PC-9 (cell line): ENCODE measurements at regions not wholly inside any gene's neighbourhood (a gene's known extent, or its start where the extent isn't known, plus 50 kb on each side); places are given as distances from the start of the nearest gene placed in this dataset.

Experiments used
- BruUV-seq: library from RNA; stranded (reverse); fragments of 400-500 nt; replicated peaks from 2 replicates; lab custom pipeline; 2021; lab: Mats Ljungman, UMichigan
- CTCF ChIA-PET: fragments of 300-600 bp; sonication (Branson Sonifier 250); formaldehyde crosslinking; loops from one replicate; lab custom pipeline; 2022; ENCODE audit warnings: antibody characterized with exemption; lab: Charles Lee
- POLR2A ChIA-PET: fragments of 300-600 bp; sonication (Branson Sonifier 250); formaldehyde crosslinking; loops from one replicate; lab custom pipeline; 2022; ENCODE audit warnings: antibody characterized with exemption; ENCODE audit not compliant: unreplicated experiment; lab: Charles Lee
- DNase-seq, 2 experiments: peaks; one replicate each; pipeline versions ENCODE4 v3.0.0 to v3.0.0-alpha.2; 2015 to 2022; ENCODE audit warnings: mixed read lengths in 1 of 2
- H2AFZ ChIP-seq: fragments of 200-600 bp; sonication (generic); 2 replicates; pipeline ENCODE4 v1.8.1; 2017; ENCODE audit warnings: antibody characterized with exemption
- H3F3A ChIP-seq: fragments of 200-600 bp; sonication (generic); 2 replicates; pipeline ENCODE4 v1.8.1; 2017; ENCODE audit warnings: antibody characterized with exemption, mild to moderate bottlenecking, low read depth; ENCODE audit not compliant: insufficient read depth
- H3K27ac ChIP-seq: fragments of 200-600 bp; sonication (generic); 2 replicates; pipeline ENCODE4 v1.6.1; 2016; ENCODE audit warnings: mixed run types
- H3K27me3 ChIP-seq: fragments of 200-600 bp; sonication (generic); 2 replicates; pipeline ENCODE4 v1.6.1; 2016; ENCODE audit warnings: low read depth, mixed run types; ENCODE audit not compliant: insufficient read depth
- H3K36me3 ChIP-seq: fragments of 200-600 bp; sonication (generic); 2 replicates; pipeline ENCODE4 v1.6.1; 2016; ENCODE audit warnings: low read depth, mixed run types
- H3K4me1 ChIP-seq: fragments of 200-600 bp; sonication (generic); replicated peaks from 2 replicates; pipeline ENCODE4 v1.6.1; 2016; ENCODE audit warnings: mixed run types; ENCODE audit not compliant: insufficient read depth
- H3K4me2 ChIP-seq: fragments of 200-600 bp; sonication (generic); 2 replicates; pipeline ENCODE4 v1.6.1; 2017; ENCODE audit warnings: mixed run types
- H3K4me3 ChIP-seq: fragments of 200-600 bp; sonication (generic); 2 replicates; pipeline ENCODE4 v1.6.1; 2016; ENCODE audit warnings: mixed run types
- H3K79me2 ChIP-seq: fragments of 200-600 bp; sonication (generic); 2 replicates; pipeline ENCODE4 v1.6.1; 2017; ENCODE audit warnings: low read depth, mixed run types
- H3K9me2 ChIP-seq: fragments of 200-600 bp; sonication (generic); 2 replicates; pipeline ENCODE4 v1.8.1; 2017; ENCODE audit warnings: mild to moderate bottlenecking; ENCODE audit not compliant: insufficient read depth
- H3K9me3 ChIP-seq: fragments of 200-600 bp; sonication (generic); 2 replicates; pipeline ENCODE4 v1.8.1; 2016; ENCODE audit warnings: low read depth; ENCODE audit not compliant: insufficient read depth
- H4K20me1 ChIP-seq: fragments of 200-600 bp; sonication (generic); 2 replicates; pipeline ENCODE4 v1.8.1; 2017; ENCODE audit not compliant: insufficient read depth
- EZH2 ChIP-seq: fragments of 200-600 bp; sonication (generic); IDR thresholded peaks from 2 replicates; pipeline ENCODE4 v1.8.0; 2017; ENCODE audit warnings: antibody characterized with exemption, low read depth
- intact Hi-C: fragments of 100-400 bp; cut with micrococcal nuclease; formaldehyde crosslinking; loops from one replicate; pipeline ENCODE4 v1.10.0; 2022; ENCODE audit not compliant: unreplicated experiment
- TF ChIP-seq, protein P1 (sequence below): fragments of 200-600 bp; sonication (generic); conservative IDR thresholded peaks from 2 replicates; pipeline ENCODE4 v1.6.1; 2017; ENCODE audit warnings: mixed run types, antibody characterized with exemption, mild to moderate bottlenecking, moderate library complexity

- no TSS peak for BruUV-seq
- Histone ChIP-seq H3K9me3 (peaks cover 7% of the 10 kb centered on the region; the same call in 1 of the 2 replicates), H3K27me3 (no peaks in the 10 kb centered on the region), H3K36me3 (no peaks in the 10 kb centered on the region), H3K27ac (peak overlapping the region; percentile 60), H2AFZ (no peak overlapping the region), H3K4me3 (no peak overlapping the region), H3F3A (peaks cover 5% of the 10 kb centered on the region; the same call in 1 of the 2 replicates), H3K4me2 (peak overlapping the region; percentile 31; the same call in 1 of the 2 replicates), H3K9me2 (no peaks in the 10 kb centered on the region), H3K4me1 (peaks cover 21% of the 10 kb centered on the region), H4K20me1 (no peaks in the 10 kb centered on the region), H3K79me2 (no peaks in the 10 kb centered on the region)
- CTCF ChIA-PET, result interaction anchor here (0.5 kb wide), 1 partner anchor 238 kb away, joined by 3 read pairs; no protein-coding TSS in a partner anchor
- TF ChIP-seq EZH2, result no peak
- TF ChIP-seq, protein P1, sequence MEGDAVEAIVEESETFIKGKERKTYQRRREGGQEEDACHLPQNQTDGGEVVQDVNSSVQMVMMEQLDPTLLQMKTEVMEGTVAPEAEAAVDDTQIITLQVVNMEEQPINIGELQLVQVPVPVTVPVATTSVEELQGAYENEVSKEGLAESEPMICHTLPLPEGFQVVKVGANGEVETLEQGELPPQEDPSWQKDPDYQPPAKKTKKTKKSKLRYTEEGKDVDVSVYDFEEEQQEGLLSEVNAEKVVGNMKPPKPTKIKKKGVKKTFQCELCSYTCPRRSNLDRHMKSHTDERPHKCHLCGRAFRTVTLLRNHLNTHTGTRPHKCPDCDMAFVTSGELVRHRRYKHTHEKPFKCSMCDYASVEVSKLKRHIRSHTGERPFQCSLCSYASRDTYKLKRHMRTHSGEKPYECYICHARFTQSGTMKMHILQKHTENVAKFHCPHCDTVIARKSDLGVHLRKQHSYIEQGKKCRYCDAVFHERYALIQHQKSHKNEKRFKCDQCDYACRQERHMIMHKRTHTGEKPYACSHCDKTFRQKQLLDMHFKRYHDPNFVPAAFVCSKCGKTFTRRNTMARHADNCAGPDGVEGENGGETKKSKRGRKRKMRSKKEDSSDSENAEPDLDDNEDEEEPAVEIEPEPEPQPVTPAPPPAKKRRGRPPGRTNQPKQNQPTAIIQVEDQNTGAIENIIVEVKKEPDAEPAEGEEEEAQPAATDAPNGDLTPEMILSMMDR, result no peak
- intact Hi-C loops, result loop anchor here (2.0 kb wide), 1 partner anchor 32 kb away; no protein-coding TSS in a partner anchor
- peak; percentile 70 to 82 for DNase-seq
- POLR2A ChIA-PET, result no interaction called here
Measured at GRCh38 chr2:220192994-220193753, 565.7 kb downstream of the SLC4A3 start.

GRCh38 chr2:220194630-220195584, 567.5 kb downstream of the SLC4A3 start:
- intact Hi-C loops, result no loop called here
- TF ChIP-seq EZH2, result no peak
- TF ChIP-seq, protein P1, result no peak
- Histone ChIP-seq H3K9me2 (no peaks in the 10 kb centered on the region), H3K4me2 (no peak overlapping the region), H3K27me3 (no peaks in the 10 kb centered on the region), H3K36me3 (no peaks in the 10 kb centered on the region), H3K4me3 (no peak overlapping the region), H3K79me2 (no peaks in the 10 kb centered on the region), H3K27ac (no peak overlapping the region), H2AFZ (no peak overlapping the region), H3F3A (peaks cover 5% of the 10 kb centered on the region; the same call in 1 of the 2 replicates), H3K9me3 (peaks cover 7% of the 10 kb centered on the region; the same call in 1 of the 2 replicates), H3K4me1 (peaks cover 26% of the 10 kb centered on the region), H4K20me1 (no peaks in the 10 kb centered on the region)
- DNase-seq, result no peak
- CTCF ChIA-PET, result no interaction called here
- POLR2A ChIA-PET, result no interaction called here
- no TSS peak for BruUV-seq

- peak; percentile 45 to 77 for DNase-seq
- peaks cover 12% of the 10 kb centered on the region; the same call in 1 of the 2 replicates for H3K9me3 ChIP-seq
- H3K27me3 ChIP-seq, result no peaks in the 10 kb centered on the region
- no peaks in the 10 kb centered on the region for H3K79me2 ChIP-seq
- no peaks in the 10 kb centered on the region for H3K36me3 ChIP-seq
- intact Hi-C loops, result no loop called here
- H3K4me3 ChIP-seq, result no peak overlapping the region
- H3K9me2 ChIP-seq, result no peaks in the 10 kb centered on the region
- H3K4me1 ChIP-seq, result peaks cover 11% of the 10 kb centered on the region
- 0 out of 2 replicates have a peak overlapping the region, but pooled peaks have one; percentile 26 for H3K4me2 ChIP-seq
- ChIA-PET CTCF (no interaction called here), POLR2A (no interaction called here)
- 0 out of 2 replicates have a peak overlapping the region, but pooled peaks have one; percentile 8 for H3K27ac ChIP-seq
- H3F3A ChIP-seq, result peaks cover 5% of the 10 kb centered on the region; the same call in 1 of the 2 replicates
- no TSS peak for BruUV-seq
- TF ChIP-seq, protein P1, result no peak
- no peak for TF ChIP-seq EZH2
- H2AFZ ChIP-seq, result no peak overlapping the region
- no peaks in the 10 kb centered on the region for H4K20me1 ChIP-seq
Measured at GRCh38 chr2:220198896-220199295, 571.5 kb downstream of the SLC4A3 start.
